H1 (cell line): ENCODE measurements at regions not wholly inside any gene's neighbourhood (a gene's known extent, or its start where the extent isn't known, plus 50 kb on each side); places are given as distances from the start of the nearest gene placed in this dataset.

Experiments used
- BCL11A ChIP-seq, 2 experiments: IDR thresholded peaks; one replicate each; pipeline ENCODE4 v1.6.1; 2011; ENCODE audit warnings: low read depth in 2 of 2, low read length in 2 of 2, mild to moderate bottlenecking in 2 of 2
- FOSL1 ChIP-seq: IDR thresholded peaks from 2 replicates; pipeline ENCODE4 v1.6.1; 2011; ENCODE audit warnings: mild to moderate bottlenecking, low read depth, low read length, moderate library complexity; ENCODE audit not compliant: insufficient read depth
- KDM4A ChIP-seq: IDR thresholded peaks from one replicate; pipeline ENCODE4 v1.7.1; 2012; ENCODE audit warnings: low read depth, mild to moderate bottlenecking, moderate library complexity, low read length, inconsistent platforms; ENCODE audit not compliant: severe bottlenecking
- RBBP5 ChIP-seq: IDR thresholded peaks from 2 replicates; pipeline ENCODE4 v1.7.1; 2012; ENCODE audit warnings: low read depth, mild to moderate bottlenecking, inconsistent platforms, low read length, moderate library complexity, borderline replicate concordance
- TAF7 ChIP-seq: optimal IDR thresholded peaks from 2 replicates; pipeline ENCODE3; 2011; ENCODE audit warnings: low read depth, mild to moderate bottlenecking, inconsistent platforms, low read length, moderate library complexity, borderline replicate concordance
- YY1 ChIP-seq: IDR thresholded peaks from 2 replicates; pipeline ENCODE4 v1.6.1; 2011; ENCODE audit warnings: low read depth, mild to moderate bottlenecking, low read length

- no peak for TF ChIP-seq BCL11A (IDR thresholded peaks at IDR 0.05; ENCODE audit: low read depth in 2 of 2, low read length in 2 of 2)
- TF ChIP-seq TAF7, result no peak
- TF ChIP-seq FOSL1, result no peak
- no peak for TF ChIP-seq RBBP5
- no peak for TF ChIP-seq KDM4A
- TF ChIP-seq YY1, result no peak
- TF ChIP-seq, all 59 proteins: peak for 0
These were observed 88.7 kb upstream of the LUZP2 start (continued) for GRCh38 chr11:24408202-24408601.
